ENCODE measurements at regions not wholly inside any gene's neighbourhood (a gene's known extent, or its start where the extent isn't known, plus 50 kb on each side); places are given as distances from the start of the nearest gene placed in this dataset.

DNA sequence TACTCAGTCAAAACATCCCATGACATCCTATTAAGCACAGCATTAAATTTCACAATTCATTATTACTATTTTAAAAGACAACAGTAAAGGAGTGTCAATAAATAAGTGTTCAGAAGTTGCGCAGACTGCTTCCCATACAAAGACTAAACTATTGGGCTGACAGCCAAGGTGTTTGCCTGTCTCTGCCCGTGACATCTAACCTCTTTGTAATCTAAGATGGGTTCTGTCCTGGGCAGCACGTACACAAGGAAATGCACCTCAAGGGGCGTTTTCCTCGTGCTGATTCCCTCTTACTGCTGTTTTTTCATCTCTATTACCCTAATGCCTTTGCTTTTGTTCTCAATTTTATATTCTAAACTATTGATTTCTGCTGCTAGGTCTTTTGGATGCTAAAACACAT lies 216.3 kb downstream of the NHLRC3 start:
- no peak for TF ChIP-seq POLR2A (IDR thresholded peaks at IDR 0.05)
- no peak for TF ChIP-seq EP300 (IDR thresholded peaks at IDR 0.05)
- TF ChIP-seq, protein P1, sequence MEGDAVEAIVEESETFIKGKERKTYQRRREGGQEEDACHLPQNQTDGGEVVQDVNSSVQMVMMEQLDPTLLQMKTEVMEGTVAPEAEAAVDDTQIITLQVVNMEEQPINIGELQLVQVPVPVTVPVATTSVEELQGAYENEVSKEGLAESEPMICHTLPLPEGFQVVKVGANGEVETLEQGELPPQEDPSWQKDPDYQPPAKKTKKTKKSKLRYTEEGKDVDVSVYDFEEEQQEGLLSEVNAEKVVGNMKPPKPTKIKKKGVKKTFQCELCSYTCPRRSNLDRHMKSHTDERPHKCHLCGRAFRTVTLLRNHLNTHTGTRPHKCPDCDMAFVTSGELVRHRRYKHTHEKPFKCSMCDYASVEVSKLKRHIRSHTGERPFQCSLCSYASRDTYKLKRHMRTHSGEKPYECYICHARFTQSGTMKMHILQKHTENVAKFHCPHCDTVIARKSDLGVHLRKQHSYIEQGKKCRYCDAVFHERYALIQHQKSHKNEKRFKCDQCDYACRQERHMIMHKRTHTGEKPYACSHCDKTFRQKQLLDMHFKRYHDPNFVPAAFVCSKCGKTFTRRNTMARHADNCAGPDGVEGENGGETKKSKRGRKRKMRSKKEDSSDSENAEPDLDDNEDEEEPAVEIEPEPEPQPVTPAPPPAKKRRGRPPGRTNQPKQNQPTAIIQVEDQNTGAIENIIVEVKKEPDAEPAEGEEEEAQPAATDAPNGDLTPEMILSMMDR (IDR thresholded peaks at IDR 0.05) = no peak
- TF ChIP-seq POLR2AphosphoS5 (IDR thresholded peaks at IDR 0.05) = no peak
